ENCODE measurements at regions not wholly inside any gene's neighbourhood (a gene's known extent, or its start where the extent isn't known, plus 50 kb on each side); places are given as distances from the start of the nearest gene placed in this dataset.
"Not testable (repeated sequence)": the region's sequence is repeated elsewhere in the genome, so short reads cannot be mapped to it uniquely, and the experiment has no call there.

DNA sequence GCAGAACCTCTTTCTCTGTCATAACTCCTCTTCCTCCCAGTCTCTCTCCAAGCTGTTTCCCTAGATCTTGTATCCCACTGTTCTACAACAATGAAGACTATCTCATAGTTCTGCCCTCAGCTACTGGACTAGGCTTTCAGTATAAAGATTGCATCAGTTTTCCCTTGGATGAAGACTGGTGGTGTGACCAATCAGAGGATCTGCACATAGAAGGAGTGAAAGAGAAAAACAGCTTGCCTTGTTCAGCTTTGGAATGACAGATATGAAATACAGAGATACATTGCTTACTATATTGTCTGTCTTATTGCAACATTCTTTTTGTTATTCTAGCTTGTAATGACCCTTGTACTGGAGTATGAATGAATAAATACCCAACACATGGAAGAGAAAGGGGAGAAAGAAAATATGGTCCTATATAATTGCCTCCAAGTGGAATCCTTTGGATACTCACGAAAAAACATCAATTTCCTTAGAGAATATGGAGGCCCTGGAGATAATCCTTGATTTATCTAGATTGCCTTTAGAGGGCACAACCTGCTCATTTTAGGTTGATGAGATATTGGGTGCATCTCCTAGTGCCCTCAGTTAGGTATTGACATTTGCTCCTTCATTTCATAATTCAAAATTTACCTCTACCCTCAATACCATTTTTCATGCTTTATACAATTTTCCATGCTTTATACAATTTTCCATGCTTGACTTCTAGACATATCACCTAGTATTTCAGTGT, 395.8 kb downstream of the NAF1 start:
- no peak for TF ChIP-seq EZH2phosphoT487 (IDR thresholded peaks at IDR 0.05; ENCODE audit: borderline replicate concordance)
- no peak for TF ChIP-seq CTCF (conservative IDR thresholded peaks at IDR 0.05; ENCODE audit: low read length)
- Histone ChIP-seq H3K9me3 (ENCODE audit: insufficient read depth, low read depth, low read length) (no peaks in the 10 kb centered on the region), H3K27me3 (ENCODE audit: insufficient read depth, low read length, poor library complexity, severe bottlenecking) (no peaks in the 10 kb centered on the region), H3K36me3 (ENCODE audit: insufficient read depth, low read length) (no peaks in the 10 kb centered on the region), H3K9ac (ENCODE audit: low read depth, low read length, poor library complexity, severe bottlenecking) (no peak overlapping the region), H3K79me2 (ENCODE audit: insufficient read depth, low read length) (no peaks in the 10 kb centered on the region), H3F3A (ENCODE audit: low read depth) (no peaks in the 10 kb centered on the region), H2AFZ (ENCODE audit: low read length) (no peak overlapping the region), H4K20me1 (ENCODE audit: insufficient read depth, low read length, poor library complexity, severe bottlenecking) (no peaks in the 10 kb centered on the region), H3K9me2 (replicated peaks; ENCODE audit: low read depth, low read length) (no peaks in the 10 kb centered on the region), H3K4me1 (ENCODE audit: insufficient read depth, low read length, poor library complexity, severe bottlenecking) (no peaks in the 10 kb centered on the region), H3K4me2 (ENCODE audit: low read depth, low read length, poor library complexity, severe bottlenecking) (no peak overlapping the region), H3K4me3 (ENCODE audit: low read length, poor library complexity, severe bottlenecking) (no peak overlapping the region)

DNA sequence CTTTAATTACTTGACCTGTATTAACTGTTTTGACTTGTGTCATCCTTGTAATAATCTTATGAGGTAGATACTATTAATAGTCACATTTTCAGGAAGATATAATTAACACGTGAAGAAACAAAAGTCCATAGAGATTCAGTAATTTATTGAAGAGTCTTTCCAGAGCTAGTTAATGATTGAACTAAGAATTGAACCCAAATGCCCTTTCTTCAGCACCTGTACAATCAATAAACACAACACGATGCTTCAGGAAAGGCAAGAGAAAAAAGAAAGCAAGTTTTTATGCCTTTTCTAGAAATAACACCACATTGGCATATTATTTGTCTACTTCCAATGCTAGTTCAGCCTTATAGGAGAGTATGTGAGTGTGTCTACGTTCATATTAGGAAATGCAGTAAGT, 399.6 kb downstream of the NAF1 start:
- Histone ChIP-seq H3K9me3 (ENCODE audit: insufficient read depth, low read depth, low read length) (no peaks in the 10 kb centered on the region), H3K36me3 (ENCODE audit: insufficient read depth, low read length) (no peaks in the 10 kb centered on the region), H3F3A (ENCODE audit: low read depth) (no peaks in the 10 kb centered on the region), H3K4me2 (ENCODE audit: low read depth, low read length, poor library complexity, severe bottlenecking) (no peak overlapping the region), H4K20me1 (ENCODE audit: insufficient read depth, low read length, poor library complexity, severe bottlenecking) (no peaks in the 10 kb centered on the region), H3K79me2 (ENCODE audit: insufficient read depth, low read length) (no peaks in the 10 kb centered on the region), H3K4me1 (ENCODE audit: insufficient read depth, low read length, poor library complexity, severe bottlenecking) (no peaks in the 10 kb centered on the region), H3K9me2 (replicated peaks; ENCODE audit: low read depth, low read length) (no peaks in the 10 kb centered on the region), H3K4me3 (ENCODE audit: low read length, poor library complexity, severe bottlenecking) (no peak overlapping the region), H2AFZ (ENCODE audit: low read length) (no peak overlapping the region), H3K27me3 (ENCODE audit: insufficient read depth, low read length, poor library complexity, severe bottlenecking) (no peaks in the 10 kb centered on the region), H3K9ac (ENCODE audit: low read depth, low read length, poor library complexity, severe bottlenecking) (no peak overlapping the region)
- no peak for TF ChIP-seq EZH2phosphoT487 (IDR thresholded peaks at IDR 0.05; ENCODE audit: borderline replicate concordance)
- no peak for TF ChIP-seq CTCF (conservative IDR thresholded peaks at IDR 0.05; ENCODE audit: low read length)

DNA sequence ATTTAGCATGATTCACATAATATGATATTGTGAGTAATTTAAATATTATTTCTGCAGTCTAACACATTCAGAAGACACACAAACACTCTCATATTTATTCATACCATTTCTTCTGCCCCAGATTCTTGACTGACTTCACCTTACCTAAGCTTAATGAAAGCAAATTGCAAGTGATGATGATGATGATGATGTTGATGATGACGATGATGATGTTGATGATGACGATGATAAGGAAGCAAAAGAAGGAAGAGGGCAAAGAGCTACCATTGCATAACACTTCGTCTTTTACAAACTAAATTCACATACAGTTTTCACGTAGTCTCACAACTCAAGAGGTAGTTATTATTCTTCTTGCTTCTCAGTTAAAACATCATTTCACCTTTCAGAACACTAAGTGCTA, 404.7 kb downstream of the NAF1 start:
- H3K36me3 ChIP-seq (ENCODE audit: insufficient read depth, low read length), result no peaks in the 10 kb centered on the region
- H3K4me3 ChIP-seq (ENCODE audit: low read length, poor library complexity, severe bottlenecking), result no peak overlapping the region
- no peak for TF ChIP-seq EZH2phosphoT487 (IDR thresholded peaks at IDR 0.05; ENCODE audit: borderline replicate concordance)
- no peak for TF ChIP-seq CTCF (conservative IDR thresholded peaks at IDR 0.05; ENCODE audit: low read length)
- H3K4me2 ChIP-seq (ENCODE audit: low read depth, low read length, poor library complexity, severe bottlenecking), result no peak overlapping the region
- no peaks in the 10 kb centered on the region for H3K9me3 ChIP-seq (ENCODE audit: insufficient read depth, low read depth, low read length)
- H4K20me1 ChIP-seq (ENCODE audit: insufficient read depth, low read length, poor library complexity, severe bottlenecking), result no peaks in the 10 kb centered on the region
- no peaks in the 10 kb centered on the region for H3K79me2 ChIP-seq (ENCODE audit: insufficient read depth, low read length)
- H3K9ac ChIP-seq (ENCODE audit: low read depth, low read length, poor library complexity, severe bottlenecking), result no peak overlapping the region
- H3K27me3 ChIP-seq (ENCODE audit: insufficient read depth, low read length, poor library complexity, severe bottlenecking), result no peaks in the 10 kb centered on the region
- H3K9me2 ChIP-seq (replicated peaks; ENCODE audit: low read depth, low read length), result no peaks in the 10 kb centered on the region
- H3K4me1 ChIP-seq (ENCODE audit: insufficient read depth, low read length, poor library complexity, severe bottlenecking), result no peaks in the 10 kb centered on the region
- H2AFZ ChIP-seq (ENCODE audit: low read length), result no peak overlapping the region
- H3F3A ChIP-seq (ENCODE audit: low read depth), result no peaks in the 10 kb centered on the region

GRCh38 chr4:162740228-162740627, 426.5 kb downstream of the NAF1 start:
- not testable (repeated sequence) for H3K4me3 ChIP-seq (ENCODE audit: low read length, poor library complexity, severe bottlenecking); H3K79me2 ChIP-seq (ENCODE audit: insufficient read depth, low read length)

GRCh38 chr4:162739596-162739995, 427.1 kb downstream of the NAF1 start:
- not testable (repeated sequence) for H3K4me3 ChIP-seq (ENCODE audit: low read length, poor library complexity, severe bottlenecking); H3K79me2 ChIP-seq (ENCODE audit: insufficient read depth, low read length); H3K36me3 ChIP-seq (ENCODE audit: insufficient read depth, low read length); H3K9me2 ChIP-seq (replicated peaks; ENCODE audit: low read depth, low read length); H3K4me2 ChIP-seq (ENCODE audit: low read depth, low read length, poor library complexity, severe bottlenecking); H3K27me3 ChIP-seq (ENCODE audit: insufficient read depth, low read length, poor library complexity, severe bottlenecking); H3K4me1 ChIP-seq (ENCODE audit: insufficient read depth, low read length, poor library complexity, severe bottlenecking); H2AFZ ChIP-seq (ENCODE audit: low read length); H3K9me3 ChIP-seq (ENCODE audit: insufficient read depth, low read depth, low read length); H4K20me1 ChIP-seq (ENCODE audit: insufficient read depth, low read length, poor library complexity, severe bottlenecking); H3K9ac ChIP-seq (ENCODE audit: low read depth, low read length, poor library complexity, severe bottlenecking); H3F3A ChIP-seq (ENCODE audit: low read depth)

More at GRCh38 chr4:162740228-162740627, 426.5 kb downstream of the NAF1 start:
- not testable (repeated sequence) for H4K20me1 ChIP-seq (ENCODE audit: insufficient read depth, low read length, poor library complexity, severe bottlenecking); H3K9ac ChIP-seq (ENCODE audit: low read depth, low read length, poor library complexity, severe bottlenecking); H3K27me3 ChIP-seq (ENCODE audit: insufficient read depth, low read length, poor library complexity, severe bottlenecking); H3K4me1 ChIP-seq (ENCODE audit: insufficient read depth, low read length, poor library complexity, severe bottlenecking); H3K36me3 ChIP-seq (ENCODE audit: insufficient read depth, low read length); H3K4me2 ChIP-seq (ENCODE audit: low read depth, low read length, poor library complexity, severe bottlenecking); H3K9me3 ChIP-seq (ENCODE audit: insufficient read depth, low read depth, low read length); H3K9me2 ChIP-seq (replicated peaks; ENCODE audit: low read depth, low read length); H2AFZ ChIP-seq (ENCODE audit: low read length); H3F3A ChIP-seq (ENCODE audit: low read depth)

All from Loucy (cell line).